ENCODE measurements at regions not wholly inside any gene's neighbourhood (a gene's known extent, or its start where the extent isn't known, plus 50 kb on each side); places are given as distances from the start of the nearest gene placed in this dataset.

DNA sequence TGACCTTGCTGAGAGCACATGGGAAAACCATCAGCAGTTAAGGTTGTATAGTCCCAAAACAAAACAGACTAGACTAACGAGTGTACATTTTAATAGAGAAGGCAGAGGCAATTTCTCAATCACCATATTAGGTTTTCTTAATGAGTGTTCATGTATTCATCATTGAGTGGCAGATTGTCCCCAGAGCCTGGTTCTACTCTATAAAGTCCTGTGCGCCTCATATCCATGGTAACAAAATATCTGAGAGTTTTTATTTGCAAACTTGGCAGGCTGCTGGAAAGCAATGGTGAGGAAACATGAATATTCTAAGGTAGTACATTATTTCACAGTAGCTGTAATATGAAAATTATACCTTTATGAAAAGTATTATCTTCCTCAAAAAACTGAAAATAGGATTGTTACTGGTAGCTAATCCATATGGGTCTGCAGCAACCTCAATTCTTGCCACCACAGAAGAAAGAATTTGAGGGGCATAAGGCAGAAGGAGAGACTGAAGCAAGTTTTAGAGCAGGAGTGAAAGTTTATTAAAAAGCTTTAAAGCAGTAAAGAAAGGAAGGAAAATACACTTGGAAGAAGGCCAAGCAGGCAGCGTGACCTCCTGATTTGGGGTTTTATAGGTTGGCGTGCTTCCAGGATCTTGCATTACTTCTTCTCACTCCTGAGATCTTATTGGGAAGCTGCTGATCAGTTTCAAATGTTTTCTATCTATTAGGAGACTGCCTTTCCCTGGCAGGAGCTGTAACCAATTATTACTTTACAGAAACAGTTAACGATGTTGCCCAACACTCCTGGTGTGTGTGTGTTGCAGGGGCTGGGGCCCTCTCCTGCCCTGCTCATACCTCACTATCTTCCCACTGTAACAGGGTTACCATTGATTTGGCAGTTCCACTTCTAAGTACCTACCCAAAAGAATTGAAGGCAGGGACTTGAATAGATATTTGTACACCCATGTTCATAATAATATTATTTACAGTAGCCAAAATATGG lies 154.0 kb upstream of the NUDT4 start:
- TF ChIP-seq, protein P1, sequence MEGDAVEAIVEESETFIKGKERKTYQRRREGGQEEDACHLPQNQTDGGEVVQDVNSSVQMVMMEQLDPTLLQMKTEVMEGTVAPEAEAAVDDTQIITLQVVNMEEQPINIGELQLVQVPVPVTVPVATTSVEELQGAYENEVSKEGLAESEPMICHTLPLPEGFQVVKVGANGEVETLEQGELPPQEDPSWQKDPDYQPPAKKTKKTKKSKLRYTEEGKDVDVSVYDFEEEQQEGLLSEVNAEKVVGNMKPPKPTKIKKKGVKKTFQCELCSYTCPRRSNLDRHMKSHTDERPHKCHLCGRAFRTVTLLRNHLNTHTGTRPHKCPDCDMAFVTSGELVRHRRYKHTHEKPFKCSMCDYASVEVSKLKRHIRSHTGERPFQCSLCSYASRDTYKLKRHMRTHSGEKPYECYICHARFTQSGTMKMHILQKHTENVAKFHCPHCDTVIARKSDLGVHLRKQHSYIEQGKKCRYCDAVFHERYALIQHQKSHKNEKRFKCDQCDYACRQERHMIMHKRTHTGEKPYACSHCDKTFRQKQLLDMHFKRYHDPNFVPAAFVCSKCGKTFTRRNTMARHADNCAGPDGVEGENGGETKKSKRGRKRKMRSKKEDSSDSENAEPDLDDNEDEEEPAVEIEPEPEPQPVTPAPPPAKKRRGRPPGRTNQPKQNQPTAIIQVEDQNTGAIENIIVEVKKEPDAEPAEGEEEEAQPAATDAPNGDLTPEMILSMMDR (IDR thresholded peaks at IDR 0.05), result no peak
- TF ChIP-seq EP300 (IDR thresholded peaks at IDR 0.05) (no peak), POLR2A (IDR thresholded peaks at IDR 0.05) (no peak)

All from tibial nerve (tissue), 4 donors.